HepG2 (cell line): ENCODE measurements at regions not wholly inside any gene's neighbourhood (a gene's known extent, or its start where the extent isn't known, plus 50 kb on each side); places are given as distances from the start of the nearest gene placed in this dataset.

Experiments used
- ATAC-seq: fragments of 200-7000 bp; cut with Tn5 transposase; 3 replicates; pipeline ENCODE4 v1.9.1; 2020; ENCODE audit warnings: mild to moderate bottlenecking, moderate library complexity
- BruUV-seq: library from RNA; stranded (reverse); fragments of 400-500 nt; replicated peaks from 2 replicates; lab custom pipeline; 2021; lab: Mats Ljungman, UMichigan
- CTCF ChIA-PET: fragments of 300-600 bp; formaldehyde crosslinking; extraction: SDS; loops from one replicate; lab custom pipeline; 2021; ENCODE audit warnings: low total read pairs, inconsistent platforms, low intra/inter-chr PET ratio; lab: Yijun Ruan, JAX
- POLR2A ChIA-PET: fragments of 350-600 bp; sonication (Branson Sonifier 250); formaldehyde crosslinking; loops from one replicate; lab custom pipeline; 2020; ENCODE audit warnings: antibody characterized with exemption, inconsistent platforms; lab: Yijun Ruan, JAX
- DNase-seq: peaks from one replicate; pipeline ENCODE4 v3.0.0-alpha.2; 2015; ENCODE audit warnings: low spot score
- FAIRE-seq: peaks from 3 replicates; lab custom pipeline; 2011; peaks lifted over from hg19 to GRCh38; lab: Jason Lieb, UNC
- H2AFZ ChIP-seq: one replicate; pipeline ENCODE4 v1.6.1; 2011; ENCODE audit warnings: low read length, inconsistent platforms
- H3K27ac ChIP-seq: fragments of 300-600 bp; 3 replicates; pipeline ENCODE4 v1.8.0; 2011; ENCODE audit warnings: mixed run types, mild to moderate bottlenecking, mixed read lengths, low read length, inconsistent platforms; ENCODE audit not compliant: insufficient read depth; ENCODE audit errors: extremely low read length
- H3K27me3 ChIP-seq, 2 experiments: fragments of 200-600 bp in 1 of 2; 2 replicates in 1 of 2; 3 replicates in 1 of 2; pipeline versions ENCODE4 v1.6.0 to v1.8.0; 2011; ENCODE audit warnings: low read length in 2 of 2, mild to moderate bottlenecking in 2 of 2, moderate library complexity in 2 of 2, inconsistent platforms in 1 of 2; ENCODE audit not compliant: insufficient read depth in 2 of 2, control insufficient read depth in 1 of 2
- H3K36me3 ChIP-seq, 2 experiments: fragments of 200-600 bp in 1 of 2; replicated peaks in 1 of 2; 2 replicates in 1 of 2; 3 replicates in 1 of 2; pipeline versions ENCODE4 v1.5.1 to v1.8.0; 2011; ENCODE audit warnings: low read length in 2 of 2, inconsistent platforms in 1 of 2; ENCODE audit not compliant: insufficient read depth in 2 of 2, control insufficient read depth in 1 of 2
- H3K4me1 ChIP-seq: 2 replicates; pipeline ENCODE4 v1.5.1; 2012; ENCODE audit warnings: low read length, inconsistent platforms; ENCODE audit not compliant: insufficient read depth
- H3K4me2 ChIP-seq: 2 replicates; pipeline ENCODE4 v1.6.0; 2011; ENCODE audit warnings: low read depth, low read length, inconsistent platforms
- H3K4me3 ChIP-seq, 3 experiments: fragments of 200-600 bp in 1 of 3; sonication (generic), shearing (Covaris generic) in 1 of 3; replicated peaks in 1 of 3; 2 replicates each; pipeline ENCODE4 v1.5.1; 2011 to 2016; ENCODE audit warnings: low read length in 3 of 3, inconsistent platforms in 2 of 3, low read depth in 2 of 3, mild to moderate bottlenecking in 2 of 3, control low read depth in 1 of 3, mixed read lengths in 1 of 3; ENCODE audit not compliant: insufficient read depth in 1 of 3
- H3K79me2 ChIP-seq: one replicate; pipeline ENCODE4 v1.6.1; 2011; ENCODE audit warnings: low read length, inconsistent platforms; ENCODE audit not compliant: insufficient read depth
- H3K9ac ChIP-seq: 2 replicates; pipeline ENCODE4 v1.6.0; 2011; ENCODE audit warnings: mild to moderate bottlenecking, low read depth, low read length, inconsistent platforms; ENCODE audit not compliant: insufficient read depth
- H3K9me3 ChIP-seq: 2 replicates; pipeline ENCODE4 v1.5.1; 2012; ENCODE audit warnings: mild to moderate bottlenecking, low read length
- H4K20me1 ChIP-seq: 2 replicates; pipeline ENCODE4 v1.6.0; 2011; ENCODE audit warnings: inconsistent platforms, mild to moderate bottlenecking, low read length, moderate library complexity; ENCODE audit not compliant: insufficient read depth
- ATF6 ChIP-seq: sonication (generic); formaldehyde crosslinking; conservative IDR thresholded peaks from 2 replicates; pipeline ENCODE4 v1.4.0; 2020; ENCODE audit warnings: missing genetic modification reagents
- CREB1 ChIP-seq, 2 experiments: fragments of 450-650 bp in 1 of 2; IDR thresholded peaks; 2 replicates each; pipeline ENCODE4 v1.6.1; 2016 to 2017; ENCODE audit warnings: control low read depth in 1 of 2, mild to moderate bottlenecking in 1 of 2, missing compliant biosample characterization in 1 of 2, missing genetic modification characterization in 1 of 2
- CREM ChIP-seq, 2 experiments: sonication (generic) in 1 of 2; formaldehyde crosslinking in 1 of 2; IDR thresholded peaks; 2 replicates each; pipeline versions ENCODE4 v1.4.0 to v1.6.1; 2016 to 2020; ENCODE audit warnings: antibody characterized with exemption in 1 of 2, mild to moderate bottlenecking in 1 of 2, missing genetic modification reagents in 1 of 2
- FOXA1 ChIP-seq, 2 experiments: fragments of 450-650 bp in 1 of 2; sonication (generic) in 1 of 2; formaldehyde crosslinking in 1 of 2; IDR thresholded peaks; 2 replicates each; pipeline versions ENCODE4 v1.4.0 to v1.6.1; 2016 to 2020; ENCODE audit warnings: missing genetic modification reagents in 1 of 2
- KAT8 ChIP-seq: IDR thresholded peaks from 2 replicates; pipeline ENCODE4 v1.6.1; 2016; ENCODE audit warnings: missing genetic modification reagents, missing compliant biosample characterization
- MBNL3 ChIP-seq: fragments of 250-450 bp; sonication (Bioruptor Pico); conservative IDR thresholded peaks from 2 replicates; pipeline ENCODE4 v1.8.0; 2022; ENCODE audit warnings: mild to moderate bottlenecking, inconsistent platforms
- MIER2 ChIP-seq: IDR thresholded peaks from 2 replicates; pipeline ENCODE4 v1.6.1; 2016; ENCODE audit warnings: missing biosample characterization, missing genetic modification reagents
- NFKB2 ChIP-seq: sonication (generic); formaldehyde crosslinking; IDR thresholded peaks from 2 replicates; pipeline ENCODE4 v1.4.0; 2020; ENCODE audit warnings: missing genetic modification reagents, borderline replicate concordance
- NR0B2 ChIP-seq: sonication (generic); formaldehyde crosslinking; IDR thresholded peaks from 2 replicates; pipeline ENCODE4 v1.4.0; 2020; ENCODE audit warnings: mild to moderate bottlenecking, missing genetic modification reagents
- NR2F6 ChIP-seq, 2 experiments: IDR thresholded peaks; 2 replicates each; pipeline ENCODE4 v1.6.1; 2016; ENCODE audit warnings: antibody characterized with exemption in 1 of 2, mild to moderate bottlenecking in 1 of 2
- RXRA ChIP-seq: sonication (generic); formaldehyde crosslinking; IDR thresholded peaks from 2 replicates; pipeline ENCODE4 v1.5.1; 2020; ENCODE audit warnings: missing genetic modification reagents
- SALL1 ChIP-seq: sonication (generic); formaldehyde crosslinking; IDR thresholded peaks from 2 replicates; pipeline ENCODE4 v1.8.0; 2022; ENCODE audit warnings: mild to moderate bottlenecking, missing genetic modification reagents
- SCMH1 ChIP-seq: sonication (generic); formaldehyde crosslinking; IDR thresholded peaks from 2 replicates; pipeline ENCODE4 v1.9.0; 2021; ENCODE audit warnings: missing genetic modification reagents, mild to moderate bottlenecking, borderline replicate concordance
- ZGPAT ChIP-seq: IDR thresholded peaks from 2 replicates; pipeline ENCODE4 v1.6.1; 2016; ENCODE audit warnings: mild to moderate bottlenecking
- ZSCAN20 ChIP-seq: sonication (generic); formaldehyde crosslinking; IDR thresholded peaks from 2 replicates; pipeline ENCODE4 v1.4.0; 2020; ENCODE audit warnings: missing genetic modification reagents, mild to moderate bottlenecking, borderline replicate concordance
- WGBS: methylation state at CpG from one replicate; pipeline ENCODE4 v1.1.6; 2017; ENCODE audit warnings: low lambda C conversion rate; 5-methylcytosine and 5-hydroxymethylcytosine counted together
- in situ Hi-C: cut with HindIII; loops from 2 replicates; pipeline ENCODE4 v1.10.0; 2017; ENCODE audit warnings: low pct_unique_long_range_greater_than_20kb; ENCODE audit not compliant: extremely low pct_ligation_motif_present
- intact Hi-C: fragments of 100-400 bp; cut with micrococcal nuclease; formaldehyde crosslinking; loops from one replicate; pipeline ENCODE4 v1.10.0; 2022; ENCODE audit not compliant: unreplicated experiment

- BruUV-seq, result no TSS peak
- intact Hi-C loops, result no loop called here
- ATAC-seq, result no peak
- H3K4me1 ChIP-seq, result peaks cover 19% of the 10 kb centered on the region
- no peaks in the 10 kb centered on the region for H4K20me1 ChIP-seq
- no peak for DNase-seq
- in situ Hi-C loops, result no loop called here
- H3K9ac ChIP-seq, result no peak overlapping the region
- H2AFZ ChIP-seq, result no peak overlapping the region
- H3K79me2 ChIP-seq, result no peaks in the 10 kb centered on the region
- CTCF ChIA-PET, result no interaction called here
- H3K27me3 ChIP-seq, result no peaks in the 10 kb centered on the region
- FAIRE-seq, result no peak
- POLR2A ChIA-PET, result no interaction called here
- H3K9me3 ChIP-seq, result no peaks in the 10 kb centered on the region
- H3K27ac ChIP-seq, result no peak overlapping the region
- H3K36me3 ChIP-seq, result no peaks in the 10 kb centered on the region
- 88% methylated on average over 1 of the region's 1 CpG for WGBS
- H3K4me3 ChIP-seq, result no peak overlapping the region
- no peak for TF ChIP-seq ZGPAT (CRISPR knock-in tag)
- TF ChIP-seq MBNL3 (CRISPR knock-in tag), result no peak
- TF ChIP-seq, all 625 proteins: peak for 0
- H3K4me2 ChIP-seq, result no peak overlapping the region
Observed at GRCh38 chr13:81109026-81109425, 768.1 kb upstream of the SPRY2 start.

GRCh38 chr13:81106348-81106747 is 765.4 kb upstream of the SPRY2 start:
- no peaks in the 10 kb centered on the region for H3K27me3 ChIP-seq
- WGBS, result 0% methylated on average over 7 of the region's 7 CpGs
- peak overlapping the region; percentile 53 for H3K4me2 ChIP-seq
- ChIA-PET POLR2A (no interaction called here), CTCF (no interaction called here)
- H2AFZ ChIP-seq, result no peak overlapping the region
- no peaks in the 10 kb centered on the region for H4K20me1 ChIP-seq
- peak; percentile 72 for DNase-seq
- H3K36me3 ChIP-seq, result no peaks in the 10 kb centered on the region
- ATAC-seq, result peak; percentile 96
- H3K79me2 ChIP-seq, result no peaks in the 10 kb centered on the region
- H3K4me3 ChIP-seq, result peak overlapping the region in 1 of 3 experiments; percentile 19; a peak in 1 of 6 replicates
- no peaks in the 10 kb centered on the region for H3K9me3 ChIP-seq
- BruUV-seq, result no TSS peak
- peak overlapping the region; percentile 34 for H3K27ac ChIP-seq
- intact Hi-C loops, result no loop called here
- peaks cover 19% of the 10 kb centered on the region for H3K4me1 ChIP-seq
- FAIRE-seq, result peak; percentile 69
- no peak overlapping the region for H3K9ac ChIP-seq
- in situ Hi-C loops, result no loop called here
- TF ChIP-seq CREB1 (IDR thresholded peaks at IDR 0.05), result no peak
- TF ChIP-seq CREB1 (CRISPR knock-in tag; IDR thresholded peaks at IDR 0.05), result 0 out of 2 replicates have a peak, but pooled peaks have one; percentile 28
- peak; percentile 43; the same call in 1 of the 2 replicates for TF ChIP-seq KAT8 (CRISPR knock-in tag)
- peak; percentile 69; the same call in 1 of the 2 replicates for TF ChIP-seq SALL1 (CRISPR knock-in tag)
- no peak for TF ChIP-seq NFKB2 (CRISPR knock-in tag)
- TF ChIP-seq RXRA (CRISPR knock-in tag), result peak; percentile 69; the same call in 1 of the 2 replicates
- TF ChIP-seq ZSCAN20 (CRISPR knock-in tag), result 0 out of 2 replicates have a peak, but pooled peaks have one; percentile 18
- no peak for TF ChIP-seq FOXA1 (IDR thresholded peaks at IDR 0.05)
- peak; percentile 74 for TF ChIP-seq FOXA1 (CRISPR knock-in tag; IDR thresholded peaks at IDR 0.05)
- TF ChIP-seq NR0B2, result no peak
- peak; percentile 75 for TF ChIP-seq NR2F6 (IDR thresholded peaks at IDR 0.05)
- peak; percentile 71; the same call in 1 of the 2 replicates for TF ChIP-seq NR2F6 (CRISPR knock-in tag; IDR thresholded peaks at IDR 0.05)
- TF ChIP-seq CREM (IDR thresholded peaks at IDR 0.05), result peak; percentile 51
- no peak for TF ChIP-seq CREM (CRISPR knock-in tag; IDR thresholded peaks at IDR 0.05)
- no peak for TF ChIP-seq MIER2
- no peak for TF ChIP-seq SCMH1 (CRISPR knock-in tag)
- no peak for TF ChIP-seq ATF6 (CRISPR knock-in tag)
